GM19025 (cell line): ENCODE measurements at regions not wholly inside any gene's neighbourhood (a gene's known extent, or its start where the extent isn't known, plus 50 kb on each side); places are given as distances from the start of the nearest gene placed in this dataset.
"Not testable (repeated sequence)": the region's sequence is repeated elsewhere in the genome, so short reads cannot be mapped to it uniquely, and the experiment has no call there.

Experiments
- ATAC-seq: cut with Tn5 transposase; IDR thresholded peaks from one replicate; pipeline ENCODE4 v1.9.1; 2021; ENCODE audit warnings: mild to moderate bottlenecking, low read depth, moderate library complexity; ENCODE audit not compliant: unreplicated experiment

DNA sequence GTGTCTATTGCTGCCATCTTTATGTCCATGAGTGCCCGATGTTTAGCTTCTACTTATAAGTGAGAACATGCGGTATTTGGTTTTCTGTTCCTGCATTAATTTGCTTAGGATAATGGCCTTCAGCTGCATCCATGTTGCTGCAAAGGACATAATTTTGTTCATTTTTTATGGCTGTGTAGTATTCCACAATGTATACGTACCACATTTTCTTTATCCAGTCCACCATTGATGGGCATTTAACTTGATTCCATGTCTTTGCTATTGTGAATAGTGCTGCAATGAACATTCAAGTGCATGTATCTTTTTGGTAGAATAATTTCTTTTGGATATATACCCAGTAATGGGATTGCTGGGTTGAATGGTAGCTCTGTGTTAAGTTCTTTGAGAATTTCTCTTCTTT lies 376.3 kb upstream of the PROK2 start:
- ATAC-seq: not testable (repeated sequence)

GRCh38 chr3:72160351-72160750 lies 375.4 kb upstream of the PROK2 start:
- ATAC-seq: no peak

DNA sequence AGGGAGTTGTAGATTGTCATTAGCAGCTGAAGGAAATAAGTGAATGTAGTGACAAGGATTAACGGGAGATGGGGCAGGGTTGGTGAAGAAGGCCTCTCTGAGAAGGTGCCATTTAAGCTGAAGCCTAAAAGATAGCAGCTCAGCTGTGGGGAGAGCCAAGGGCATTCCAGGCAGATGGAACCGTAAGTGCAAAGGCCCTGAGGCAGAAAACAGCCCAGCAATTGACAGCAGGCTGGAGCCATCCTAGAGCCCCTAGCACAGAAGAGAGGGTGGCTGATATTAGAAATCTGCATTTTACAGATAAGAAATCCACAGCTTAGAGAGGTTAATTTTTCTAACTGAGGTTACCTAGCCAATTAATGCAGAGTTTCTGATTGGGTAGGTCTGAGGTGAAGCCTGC lies 374.5 kb upstream of the PROK2 start:
- ATAC-seq: no peak

- ATAC-seq: no peak
Observed at GRCh38 chr3:72158639-72159326, 373.8 kb upstream of the PROK2 start.

GRCh38 chr3:72157748-72158638 lies 373.0 kb upstream of the PROK2 start:
- no peak for ATAC-seq

DNA sequence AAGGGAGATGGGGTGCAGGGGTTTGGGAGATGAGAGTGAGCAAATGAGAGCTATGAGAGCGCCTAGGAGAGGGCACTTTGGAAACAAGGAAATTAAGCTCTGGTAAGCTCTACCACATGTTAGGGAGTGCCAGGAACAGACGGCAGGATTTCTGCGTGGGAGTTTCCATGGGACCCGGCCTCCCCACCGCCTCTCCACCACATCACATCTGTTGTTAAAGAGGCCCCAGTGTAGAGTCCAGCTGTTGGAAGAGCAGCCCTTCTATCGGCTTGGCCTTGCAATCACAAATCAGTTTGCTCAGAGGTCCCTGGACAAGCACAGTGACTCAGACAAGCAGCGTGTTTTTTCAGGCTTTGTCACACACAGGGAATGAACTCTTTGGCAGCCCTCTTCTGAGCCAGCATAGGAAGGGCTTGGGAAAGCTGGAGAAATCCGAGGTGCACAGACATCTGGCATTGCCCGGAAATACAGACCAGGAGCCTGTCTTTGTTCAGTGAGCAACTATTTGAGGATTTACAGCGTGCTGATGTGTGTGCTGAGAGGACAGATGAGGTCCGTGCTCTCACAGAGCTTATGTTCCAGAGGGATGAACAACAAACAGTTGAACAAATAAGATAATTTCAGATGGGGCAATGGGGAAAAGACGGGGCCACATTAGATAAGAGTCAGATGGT lies 370.6 kb upstream of the PROK2 start:
- no peak for ATAC-seq

DNA sequence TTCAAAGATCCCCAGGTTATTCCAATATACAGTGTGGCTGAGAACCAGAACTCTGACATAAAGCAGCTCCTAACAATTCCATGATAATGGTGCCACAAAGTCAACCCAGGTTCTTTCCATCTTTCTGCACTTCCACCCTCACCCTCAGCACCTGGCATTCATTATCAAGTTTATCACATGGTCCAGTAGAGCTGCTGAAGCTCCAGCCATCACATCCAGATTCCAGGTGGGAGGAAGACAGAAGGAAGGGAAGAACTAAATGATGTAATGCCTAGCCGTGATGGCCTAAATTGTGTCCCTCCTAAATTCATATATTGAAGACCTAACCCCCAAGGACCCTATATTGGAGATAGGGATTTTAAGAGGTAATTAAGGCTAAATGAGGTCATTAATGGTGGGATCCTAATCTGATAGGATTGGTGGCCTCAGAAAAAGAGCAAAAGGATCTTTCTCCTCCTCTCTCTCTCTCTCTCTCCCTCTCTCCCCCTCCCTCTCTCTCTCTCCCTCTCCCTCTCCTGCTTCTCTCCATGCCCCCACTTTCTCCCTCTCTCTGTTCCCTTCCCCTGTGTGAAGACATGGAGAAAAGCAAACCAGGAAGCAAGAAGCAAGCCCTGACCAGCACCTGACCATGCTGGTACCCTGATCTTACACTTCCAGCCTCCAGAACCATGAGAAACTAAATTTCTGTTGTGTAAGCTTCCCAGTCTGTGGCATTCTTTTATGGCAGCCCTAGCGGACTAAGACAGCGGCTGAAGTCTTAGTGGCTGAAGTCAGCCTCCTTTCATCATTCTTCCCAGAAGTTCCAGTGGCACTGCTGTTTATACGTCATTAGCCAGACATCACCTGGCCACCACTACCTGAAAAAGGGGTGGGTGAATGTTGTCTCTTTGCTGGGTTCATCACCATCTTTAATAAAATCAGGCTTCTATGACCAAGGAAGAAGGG lies 369.7 kb upstream of the PROK2 start:
- no peak for ATAC-seq

DNA sequence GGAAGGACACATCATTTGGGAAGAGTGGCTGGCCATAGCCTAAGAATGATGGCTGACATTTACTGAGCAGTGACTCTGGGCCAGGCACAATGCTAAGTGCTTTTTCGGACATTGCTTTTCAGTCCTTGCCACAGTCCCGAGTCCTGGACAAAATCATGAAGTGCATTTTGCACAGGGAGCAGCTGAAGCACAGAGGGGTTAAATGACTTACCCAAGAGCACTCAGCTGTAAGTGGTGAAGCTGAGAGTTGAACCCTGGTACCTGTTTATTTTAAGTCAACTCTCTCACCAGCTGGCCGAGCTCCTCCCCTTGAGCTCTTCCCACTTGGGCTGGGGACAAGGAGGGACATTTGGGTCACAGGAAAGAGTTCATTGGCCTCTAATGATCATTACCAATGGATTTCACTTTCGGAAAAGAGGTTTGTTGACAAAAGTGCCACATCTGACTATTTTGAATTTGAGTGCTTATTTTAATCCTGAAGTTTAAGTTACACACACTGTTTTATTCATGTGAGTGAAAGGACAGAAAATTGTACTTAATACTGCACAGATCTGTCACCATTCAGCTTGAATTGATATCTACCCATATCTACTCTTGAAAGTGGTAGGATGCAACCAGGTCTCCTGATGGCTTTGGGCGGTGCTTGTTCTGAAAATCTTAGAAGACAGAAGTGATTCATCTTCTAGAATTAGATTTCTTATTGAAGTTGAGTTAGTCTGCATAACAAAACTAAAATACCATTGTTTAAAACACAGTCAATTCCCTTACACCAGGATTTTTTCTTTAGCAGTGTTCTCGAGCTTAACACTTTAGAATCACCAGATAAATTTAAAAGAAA lies 368.7 kb upstream of the PROK2 start:
- no peak for ATAC-seq

DNA sequence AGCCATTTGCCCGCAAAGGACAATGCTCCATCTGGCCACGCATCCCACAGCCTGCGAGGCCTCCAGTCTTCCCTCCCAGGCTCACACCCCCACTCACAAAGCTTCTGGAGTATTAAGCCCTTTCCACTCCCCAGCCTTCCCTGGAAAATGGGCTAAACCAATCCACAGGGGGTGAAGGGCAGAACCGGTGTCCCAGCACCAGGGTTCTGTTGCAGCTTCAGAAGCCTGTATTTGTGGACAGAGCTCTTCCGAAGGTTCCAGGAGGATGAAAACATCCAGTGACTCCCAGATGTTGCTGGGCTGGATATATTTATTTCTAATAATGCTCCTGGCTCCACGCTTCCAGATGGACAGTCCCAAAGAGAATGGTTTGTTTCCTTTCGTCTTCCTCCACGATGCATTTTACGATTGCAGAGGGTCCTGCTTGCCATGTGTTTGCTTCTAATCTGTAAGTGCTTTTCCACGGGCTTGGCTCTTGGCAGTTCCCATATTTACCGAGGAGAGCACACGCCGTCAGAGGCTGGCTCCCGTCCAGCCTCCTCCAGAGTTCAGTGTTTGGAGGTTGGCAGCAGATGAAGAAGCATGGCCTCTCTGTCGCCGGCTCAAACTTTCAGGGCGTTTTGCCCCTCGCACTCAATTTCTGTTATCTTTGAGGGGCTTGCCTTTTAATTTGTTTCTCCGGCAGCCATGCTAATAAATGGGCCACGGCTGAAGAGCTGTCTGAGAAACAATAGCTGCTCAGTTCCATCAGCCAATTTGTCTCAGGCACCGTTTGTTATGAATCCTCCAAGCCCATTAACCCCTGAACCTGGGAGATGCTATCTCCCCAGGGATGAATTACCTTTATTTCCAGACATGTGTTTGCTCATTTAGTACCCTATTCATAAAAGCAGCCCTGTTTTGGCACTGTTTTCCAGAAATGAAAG lies 367.9 kb upstream of the PROK2 start:
- ATAC-seq: no peak

- no peak for ATAC-seq
Observed at GRCh38 chr3:72151465-72152238, 366.7 kb upstream of the PROK2 start.

DNA sequence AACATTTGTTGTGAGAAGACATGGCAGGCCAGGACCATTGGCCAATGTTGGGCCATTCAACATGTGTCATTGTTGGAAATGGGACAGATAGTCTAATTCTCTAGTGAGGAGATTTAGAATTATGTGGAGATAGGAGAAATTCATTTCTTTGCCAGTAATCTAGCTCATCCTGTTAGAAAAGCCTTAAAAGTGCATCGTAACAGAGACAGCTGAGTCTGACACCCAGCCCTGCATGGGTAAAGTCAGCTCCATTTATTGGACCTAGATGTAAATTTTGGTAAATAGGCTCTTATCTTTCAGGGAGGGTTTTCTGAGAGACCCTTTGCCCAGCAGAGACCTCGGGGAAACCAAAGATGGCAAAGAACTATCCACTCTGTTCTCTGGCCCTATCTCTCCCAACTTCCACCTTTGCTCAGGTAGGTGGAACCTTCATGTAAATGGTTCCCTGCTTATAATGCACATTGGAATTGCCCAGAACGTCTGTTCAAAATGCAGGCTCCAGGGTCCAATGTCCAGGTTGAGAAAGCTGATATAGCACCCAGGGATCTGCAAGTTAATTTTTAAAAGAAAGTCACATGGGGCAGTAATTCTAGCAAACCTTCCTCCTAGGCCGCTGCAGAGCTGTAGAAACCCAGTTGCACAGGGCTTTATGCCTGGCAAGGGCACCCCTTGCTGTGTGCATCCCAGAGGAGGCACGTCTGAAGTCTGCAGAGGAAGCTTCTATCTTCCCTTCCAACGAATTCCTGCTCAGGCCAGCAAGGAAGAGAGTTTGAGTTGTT lies 365.9 kb upstream of the PROK2 start:
- ATAC-seq: no peak

DNA sequence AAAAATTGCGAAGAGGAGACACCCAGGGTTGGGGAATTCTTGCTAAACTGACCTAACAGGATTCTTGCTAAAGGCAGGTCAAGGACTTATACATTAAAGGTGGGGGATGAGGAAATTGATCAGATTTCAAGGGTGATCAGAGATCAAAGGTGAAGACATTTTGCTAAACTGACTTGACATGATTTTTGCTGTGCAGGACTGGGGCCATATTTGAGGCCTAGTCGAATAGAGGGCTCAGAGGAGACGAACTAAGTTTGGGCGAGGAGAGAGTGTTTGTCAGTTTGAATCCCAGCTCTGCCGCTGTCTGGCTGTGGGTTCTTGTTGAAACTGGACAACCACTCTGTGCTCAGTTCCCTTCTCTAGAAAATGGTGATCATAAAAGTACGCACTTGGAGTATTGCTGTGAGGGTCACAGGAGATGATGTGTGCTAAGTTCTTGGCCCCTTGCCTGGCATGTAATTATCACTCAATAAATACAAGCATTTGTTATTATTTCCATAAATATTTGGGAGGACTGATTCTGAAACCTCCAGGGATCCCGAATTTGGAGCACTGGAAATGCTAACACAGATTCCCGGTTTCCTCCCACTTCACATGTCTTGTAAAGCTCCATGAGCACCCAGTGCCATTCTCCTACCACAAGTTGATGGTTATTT lies 364.8 kb upstream of the PROK2 start:
- ATAC-seq: no peak

- no peak for ATAC-seq
Observed at GRCh38 chr3:72147600-72147999, 362.7 kb upstream of the PROK2 start.

GRCh38 chr3:72145506-72146380 lies 360.8 kb upstream of the PROK2 start:
- no peak for ATAC-seq

- no peak for ATAC-seq
Observed at GRCh38 chr3:72144773-72145505, 360.0 kb upstream of the PROK2 start.
